CD4-positive, alpha-beta T cell (primary cell): ENCODE measurements at regions not wholly inside any gene's neighbourhood (a gene's known extent, or its start where the extent isn't known, plus 50 kb on each side); places are given as distances from the start of the nearest gene placed in this dataset.

Source experiments
- ATAC-seq: fragments of 200-7000 bp; cut with Tn5 transposase; one replicate; pipeline ENCODE4 v1.10.0; 2022; ENCODE audit warnings: mild to moderate bottlenecking; ENCODE audit not compliant: poor library complexity
- CTCF ChIA-PET: fragments of 350-600 bp; sonication (Branson Sonifier 250); formaldehyde crosslinking; loops from one replicate; lab custom pipeline; 2021; ENCODE audit warnings: antibody characterized with exemption, inconsistent platforms; lab: Charles Lee
- POLR2A ChIA-PET: fragments of 350-600 bp; sonication (Branson Sonifier 250); formaldehyde crosslinking; loops from one replicate; lab custom pipeline; 2021; ENCODE audit warnings: antibody characterized with exemption, inconsistent platforms; lab: Charles Lee
- DNase-seq, 14 experiments: peaks; one replicate each; pipeline ENCODE4 v3.0.0-alpha.2; 2013 to 2020; ENCODE audit warnings: mixed read lengths in 2 of 14
- H3K27ac ChIP-seq, 2 donors: one replicate each; pipeline versions ENCODE4 v1.5.1 to v1.7.0; 2013; ENCODE audit warnings: low read length in 2 of 2, low read depth in 1 of 2, mild to moderate bottlenecking in 1 of 2
- H3K27me3 ChIP-seq, 2 experiments: 1 replicate in 1 of 2; 2 replicates in 1 of 2; pipeline versions ENCODE4 v1.6.1 to v1.7.0; 2013; ENCODE audit warnings: low read length in 2 of 2, control low read depth in 1 of 2, mild to moderate bottlenecking in 1 of 2, moderate library complexity in 1 of 2; ENCODE audit not compliant: insufficient read depth in 2 of 2, control insufficient read depth in 1 of 2
- H3K36me3 ChIP-seq: one replicate; pipeline ENCODE4 v1.6.1; 2013; ENCODE audit warnings: low read length, control low read depth; ENCODE audit not compliant: insufficient read depth
- H3K4me1 ChIP-seq: one replicate; pipeline ENCODE4 v1.6.1; 2013; ENCODE audit warnings: low read length, control low read depth; ENCODE audit not compliant: insufficient read depth
- H3K4me3 ChIP-seq: one replicate; pipeline ENCODE4 v1.5.1; 2013; ENCODE audit warnings: mild to moderate bottlenecking, low read length, moderate library complexity
- H3K9me3 ChIP-seq, 2 experiments: 1 replicate in 1 of 2; 2 replicates in 1 of 2; pipeline versions ENCODE4 v1.6.1 to v1.7.0; 2013; ENCODE audit warnings: low read length in 2 of 2, mild to moderate bottlenecking in 2 of 2, control low read depth in 1 of 2, moderate library complexity in 1 of 2; ENCODE audit not compliant: control insufficient read depth in 1 of 2, insufficient read depth in 1 of 2
- H3K27ac Mint-ChIP-seq: one replicate; pipeline ENCODE4 v1.8.0; 2020; ENCODE audit warnings: mixed read lengths
- H3K27me3 Mint-ChIP-seq: one replicate; pipeline ENCODE4 v1.8.0; 2021; ENCODE audit warnings: mixed read lengths
- H3K36me3 Mint-ChIP-seq: one replicate; pipeline ENCODE4 v1.8.0; 2021; ENCODE audit warnings: low read depth, mixed read lengths
- H3K4me1 Mint-ChIP-seq: one replicate; pipeline ENCODE4 v1.8.0; 2021; ENCODE audit warnings: low read depth, mixed read lengths
- H3K4me3 Mint-ChIP-seq: one replicate; pipeline ENCODE4 v1.8.0; 2020; ENCODE audit warnings: mild to moderate bottlenecking, mixed read lengths
- H3K9me3 Mint-ChIP-seq: one replicate; pipeline ENCODE4 v1.8.0; 2020; ENCODE audit warnings: mixed read lengths
- intact Hi-C, 2 experiments: fragments of 100-400 bp; cut with DNase I in 1 of 2; cut with micrococcal nuclease in 1 of 2; formaldehyde crosslinking; loops; one replicate each; pipeline versions ENCODE4 v1.15.1 to v1.9.0; 2023 to 2025; cut with DNase I, micrococcal nuclease
- TF ChIP-seq, protein P1 (sequence below): fragments of 200-600 bp; IDR thresholded peaks from one replicate; pipeline ENCODE4 v1.8.0; 2022; ENCODE audit warnings: antibody characterized with exemption, mild to moderate bottlenecking

- Mint-ChIP-seq H3K27ac (no peak overlapping the region), H3K4me1 (no peaks in the 10 kb centered on the region), H3K9me3 (no peaks in the 10 kb centered on the region), H3K27me3 (peaks cover 4% of the 10 kb centered on the region), H3K36me3 (no peaks in the 10 kb centered on the region), H3K4me3 (no peak overlapping the region)
- CTCF ChIA-PET, result no interaction called here
- no peak for ATAC-seq
- TF ChIP-seq, protein P1, sequence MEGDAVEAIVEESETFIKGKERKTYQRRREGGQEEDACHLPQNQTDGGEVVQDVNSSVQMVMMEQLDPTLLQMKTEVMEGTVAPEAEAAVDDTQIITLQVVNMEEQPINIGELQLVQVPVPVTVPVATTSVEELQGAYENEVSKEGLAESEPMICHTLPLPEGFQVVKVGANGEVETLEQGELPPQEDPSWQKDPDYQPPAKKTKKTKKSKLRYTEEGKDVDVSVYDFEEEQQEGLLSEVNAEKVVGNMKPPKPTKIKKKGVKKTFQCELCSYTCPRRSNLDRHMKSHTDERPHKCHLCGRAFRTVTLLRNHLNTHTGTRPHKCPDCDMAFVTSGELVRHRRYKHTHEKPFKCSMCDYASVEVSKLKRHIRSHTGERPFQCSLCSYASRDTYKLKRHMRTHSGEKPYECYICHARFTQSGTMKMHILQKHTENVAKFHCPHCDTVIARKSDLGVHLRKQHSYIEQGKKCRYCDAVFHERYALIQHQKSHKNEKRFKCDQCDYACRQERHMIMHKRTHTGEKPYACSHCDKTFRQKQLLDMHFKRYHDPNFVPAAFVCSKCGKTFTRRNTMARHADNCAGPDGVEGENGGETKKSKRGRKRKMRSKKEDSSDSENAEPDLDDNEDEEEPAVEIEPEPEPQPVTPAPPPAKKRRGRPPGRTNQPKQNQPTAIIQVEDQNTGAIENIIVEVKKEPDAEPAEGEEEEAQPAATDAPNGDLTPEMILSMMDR, result no peak
- Histone ChIP-seq H3K27ac (no peak overlapping the region), H3K4me1 (no peaks in the 10 kb centered on the region), H3K9me3 (peaks cover 0 to 6% of the 10 kb centered on the region in 2 experiments), H3K27me3 (no peaks in the 10 kb centered on the region), H3K4me3 (no peak overlapping the region), H3K36me3 (no peaks in the 10 kb centered on the region)
- no peak for DNase-seq
- POLR2A ChIA-PET, result no interaction called here
- intact Hi-C loops, result no loop called here
Observed at GRCh38 chr12:127064207-127064606, 1202.8 kb upstream of the TMEM132C start.

DNA sequence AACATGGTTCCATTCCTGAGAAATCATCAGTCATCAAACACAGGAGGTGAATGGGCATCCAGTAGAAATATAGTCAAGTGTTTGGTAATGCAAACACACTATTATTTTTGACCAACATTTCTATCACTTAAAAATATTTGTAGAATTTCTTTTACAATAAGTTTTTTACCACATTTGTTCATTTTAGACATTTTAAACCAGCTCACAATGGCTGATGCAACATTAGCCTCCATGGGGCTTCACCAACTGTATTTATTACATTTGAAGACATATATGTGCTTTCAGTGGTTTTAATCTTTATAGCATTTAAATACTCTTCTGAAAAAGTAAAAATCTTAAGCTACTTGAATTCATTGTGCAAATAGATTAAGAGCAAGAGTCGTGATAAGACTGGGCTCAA is 1201.4 kb upstream of the TMEM132C start:
- peaks cover 0 to under 1% of the 10 kb centered on the region in 2 experiments for H3K9me3 ChIP-seq
- intact Hi-C loops, result no loop called here
- H3K9me3 Mint-ChIP-seq, result no peaks in the 10 kb centered on the region
- H3K27ac ChIP-seq, result no peak overlapping the region
- no peaks in the 10 kb centered on the region for H3K27me3 ChIP-seq
- no peaks in the 10 kb centered on the region for H3K4me1 ChIP-seq
- no peaks in the 10 kb centered on the region for H3K4me1 Mint-ChIP-seq
- H3K27me3 Mint-ChIP-seq, result no peaks in the 10 kb centered on the region
- H3K36me3 ChIP-seq, result no peaks in the 10 kb centered on the region
- no peaks in the 10 kb centered on the region for H3K36me3 Mint-ChIP-seq
- H3K4me3 Mint-ChIP-seq, result no peak overlapping the region
- ATAC-seq (no peak), DNase-seq (no peak)
- H3K27ac Mint-ChIP-seq, result no peak overlapping the region
- H3K4me3 ChIP-seq, result no peak overlapping the region
- TF ChIP-seq, protein P1, result no peak
- ChIA-PET CTCF (no interaction called here), POLR2A (no interaction called here)

DNA sequence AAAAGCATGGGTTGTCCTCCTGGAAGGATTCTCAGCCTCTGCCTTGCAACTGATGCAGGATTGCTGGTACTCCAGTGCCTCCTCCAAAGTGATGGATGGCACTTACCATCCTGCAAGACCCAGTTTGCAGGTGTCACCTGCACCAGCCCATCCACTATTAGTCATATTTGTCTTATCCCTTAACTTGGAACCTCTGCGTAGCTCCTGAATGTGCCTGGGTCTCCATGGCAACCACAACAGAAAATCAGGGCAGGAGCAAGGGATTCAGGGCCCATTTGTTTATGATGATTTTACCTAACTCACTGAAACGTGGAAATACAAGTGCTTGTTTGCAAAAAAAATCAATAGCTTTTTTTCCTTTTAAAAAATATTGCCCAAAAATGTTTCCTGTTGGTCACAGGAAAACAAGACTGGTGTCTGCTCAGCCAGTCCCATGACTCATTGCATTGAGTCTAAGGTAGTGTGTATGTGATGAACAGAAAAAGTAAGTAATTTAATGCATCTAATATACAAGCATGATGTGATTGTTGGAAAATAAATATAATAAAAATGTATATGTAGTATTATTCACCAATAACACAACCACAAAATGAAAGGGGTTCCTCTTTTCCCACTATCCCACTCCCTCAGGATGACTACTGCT is 1196.3 kb upstream of the TMEM132C start:
- no peak overlapping the region for H3K27ac Mint-ChIP-seq
- CTCF ChIA-PET, result no interaction called here
- no peak overlapping the region for H3K4me3 Mint-ChIP-seq
- no peaks in the 10 kb centered on the region for H3K9me3 Mint-ChIP-seq
- H3K27ac ChIP-seq, result no peak overlapping the region
- no peaks in the 10 kb centered on the region for H3K4me1 Mint-ChIP-seq
- POLR2A ChIA-PET, result no interaction called here
- H3K36me3 ChIP-seq, result no peaks in the 10 kb centered on the region
- ATAC-seq (no peak), DNase-seq (no peak)
- intact Hi-C loops, result no loop called here
- peaks cover 0 to 7% of the 10 kb centered on the region in 2 experiments for H3K27me3 ChIP-seq
- TF ChIP-seq, protein P1, result no peak
- no peaks in the 10 kb centered on the region for H3K27me3 Mint-ChIP-seq
- no peaks in the 10 kb centered on the region for H3K4me1 ChIP-seq
- H3K9me3 ChIP-seq, result no peaks in the 10 kb centered on the region
- no peak overlapping the region for H3K4me3 ChIP-seq
- H3K36me3 Mint-ChIP-seq, result no peaks in the 10 kb centered on the region
